GM12878 (cell line): ENCODE measurements at regions not wholly inside any gene's neighbourhood (a gene's known extent, or its start where the extent isn't known, plus 50 kb on each side); places are given as distances from the start of the nearest gene placed in this dataset.

Experiments used
- ATAC-seq: fragments of 200-7000 bp; cut with Tn5 transposase; 3 replicates; pipeline ENCODE4 v1.9.1; 2020; ENCODE audit warnings: mild to moderate bottlenecking, moderate library complexity
- BruUV-seq: library from RNA; stranded (reverse); fragments of 400-500 nt; replicated peaks from 2 replicates; lab custom pipeline; 2021; lab: Mats Ljungman, UMichigan
- CTCF ChIA-PET: fragments of 300-600 bp; sonication (Branson Sonifier 250); formaldehyde crosslinking; extraction: SDS; loops from one replicate; lab custom pipeline; 2021; ENCODE audit warnings: inconsistent platforms; lab: Yijun Ruan, JAX
- POLR2A ChIA-PET: fragments of 350-600 bp; formaldehyde crosslinking; extraction: SDS; loops from one replicate; lab custom pipeline; 2021; ENCODE audit warnings: inconsistent platforms; lab: Charles Lee
- RAD21 ChIA-PET: fragments of 300-600 bp; sonication (Branson Sonifier 250); formaldehyde crosslinking; loops from one replicate; lab custom pipeline; 2023; ENCODE audit warnings: antibody characterized with exemption; ENCODE audit not compliant: unreplicated experiment; lab: Charles Lee
- SMC1A ChIA-PET: fragments of 300-600 bp; sonication (Branson Sonifier 250); formaldehyde crosslinking; loops from one replicate; lab custom pipeline; 2023; ENCODE audit not compliant: unreplicated experiment, uncharacterized antibody; lab: Charles Lee
- DNase-seq: peaks from one replicate; pipeline ENCODE4 v3.0.0-alpha.2; 2011; ENCODE audit warnings: low read depth, low spot score
- FAIRE-seq: peaks from 3 replicates; lab custom pipeline; 2011; peaks lifted over from hg19 to GRCh38; lab: Jason Lieb, UNC
- H2AFZ ChIP-seq: 2 replicates; pipeline ENCODE4 v1.6.0; 2011; ENCODE audit warnings: low read depth, low read length, control low read depth; ENCODE audit not compliant: control insufficient read depth
- H3K27ac ChIP-seq: 2 replicates; pipeline ENCODE4 v1.5.1; 2011; ENCODE audit warnings: control low read depth; ENCODE audit not compliant: control insufficient read depth, insufficient read depth
- H3K27me3 ChIP-seq, 2 experiments: replicated peaks in 1 of 2; 2 replicates each; pipeline versions ENCODE4 v1.6.0 to v1.6.1; 2011; ENCODE audit warnings: low read length in 1 of 2; ENCODE audit not compliant: control insufficient read depth in 2 of 2, insufficient read depth in 2 of 2
- H3K36me3 ChIP-seq, 2 experiments: 2 replicates each; pipeline ENCODE4 v1.5.1; 2011; ENCODE audit warnings: low read length in 1 of 2; ENCODE audit not compliant: control insufficient read depth in 2 of 2, insufficient read depth in 2 of 2
- H3K4me1 ChIP-seq: 2 replicates; pipeline ENCODE4 v1.6.1; 2011; ENCODE audit warnings: mild to moderate bottlenecking, low read length, moderate library complexity, mixed read lengths; ENCODE audit not compliant: control insufficient read depth, insufficient read depth
- H3K4me2 ChIP-seq: 2 replicates; pipeline ENCODE4 v1.6.0; 2011; ENCODE audit warnings: control low read depth; ENCODE audit not compliant: control insufficient read depth, insufficient read depth
- H3K4me3 ChIP-seq: fragments of 200-600 bp; sonication (generic); 2 replicates; pipeline ENCODE4 v1.5.1; 2016
- H3K79me2 ChIP-seq: 2 replicates; pipeline ENCODE4 v1.6.0; 2011; ENCODE audit warnings: low read length; ENCODE audit not compliant: control insufficient read depth, insufficient read depth
- H3K9ac ChIP-seq: 2 replicates; pipeline ENCODE4 v1.8.0; 2011; ENCODE audit warnings: low read length, control low read depth, mixed read lengths; ENCODE audit not compliant: control insufficient read depth, insufficient read depth
- H3K9me3 ChIP-seq: replicated peaks from 3 replicates; pipeline ENCODE4 v1.5.1; 2011; ENCODE audit warnings: mild to moderate bottlenecking, low read length; ENCODE audit not compliant: control insufficient read depth, insufficient read depth
- H4K20me1 ChIP-seq: 2 replicates; pipeline ENCODE4 v1.6.0; 2011; ENCODE audit not compliant: control insufficient read depth, insufficient read depth
- BMI1 ChIP-seq: fragments of 450-650 bp; IDR thresholded peaks from 2 replicates; pipeline ENCODE4 v1.6.1; 2016; ENCODE audit warnings: mild to moderate bottlenecking, moderate library complexity, borderline replicate concordance
- EED ChIP-seq: sonication (generic); IDR thresholded peaks from 2 replicates; pipeline ENCODE4 v1.6.1; 2016; ENCODE audit warnings: antibody characterized with exemption, low read depth
- EGR1 ChIP-seq, 2 experiments: IDR thresholded peaks; 1 replicate in 1 of 2; 2 replicates in 1 of 2; pipeline ENCODE4 v1.6.1; 2011 to 2012; ENCODE audit warnings: low read depth in 2 of 2, low read length in 2 of 2, borderline replicate concordance in 1 of 2, mild to moderate bottlenecking in 1 of 2, moderate library complexity in 1 of 2
- EP300 ChIP-seq, 2 experiments: fragments of 150-350 bp in 1 of 2; IDR thresholded peaks; 2 replicates each; pipeline ENCODE4 v1.6.1; 2011 to 2012; ENCODE audit warnings: low read depth in 2 of 2, low read length in 2 of 2, borderline replicate concordance in 1 of 2, improper control_type of control experiment in 1 of 2, inconsistent platforms in 1 of 2; ENCODE audit not compliant: control insufficient read depth in 1 of 2
- EZH2 ChIP-seq: IDR thresholded peaks from 2 replicates; pipeline ENCODE4 v1.6.1; 2012; ENCODE audit warnings: low read depth, mild to moderate bottlenecking, control low read depth, inconsistent platforms, low read length, borderline replicate concordance; ENCODE audit not compliant: control insufficient read depth
- HDAC2 ChIP-seq: fragments of 200-600 bp; sonication (generic); IDR thresholded peaks from 2 replicates; pipeline ENCODE4 v1.6.1; 2017
- IKZF2 ChIP-seq, 2 experiments: fragments of 450-650 bp; IDR thresholded peaks; 2 replicates each; pipeline ENCODE4 v1.6.1; 2017; ENCODE audit warnings: mild to moderate bottlenecking in 2 of 2, moderate library complexity in 2 of 2
- JUND ChIP-seq: IDR thresholded peaks from 2 replicates; pipeline ENCODE4 v1.6.1; 2012; ENCODE audit warnings: low read depth, mild to moderate bottlenecking, low read length, improper control_type of control experiment, moderate library complexity
- POU2F2 ChIP-seq: IDR thresholded peaks from 3 replicates; pipeline ENCODE4 v1.6.1; 2011; ENCODE audit warnings: low read depth, mild to moderate bottlenecking, low read length, borderline replicate concordance
- RAD21 ChIP-seq: IDR thresholded peaks from 2 replicates; pipeline ENCODE4 v1.6.1; 2011; ENCODE audit warnings: mild to moderate bottlenecking, low read depth, low read length, moderate library complexity; ENCODE audit not compliant: insufficient read depth
- SMAD5 ChIP-seq: IDR thresholded peaks from 2 replicates; pipeline ENCODE4 v1.6.1; 2016; ENCODE audit warnings: antibody characterized with exemption, low read depth
- SREBF2 ChIP-seq: IDR thresholded peaks from 2 replicates; pipeline ENCODE4 v1.6.1; 2012; ENCODE audit warnings: mild to moderate bottlenecking, low read length
- STAT3 ChIP-seq: IDR thresholded peaks from 2 replicates; pipeline ENCODE4 v1.6.1; 2011; ENCODE audit warnings: low read depth, low read length, improper control_type of control experiment
- TCF7 ChIP-seq: IDR thresholded peaks from 2 replicates; pipeline ENCODE4 v1.6.1; 2014; ENCODE audit warnings: antibody characterized with exemption, borderline replicate concordance
- YY1 ChIP-seq: IDR thresholded peaks from 2 replicates; pipeline ENCODE4 v1.6.1; 2011; ENCODE audit warnings: low read depth, mild to moderate bottlenecking, low read length
- ZNF24 ChIP-seq: fragments of 450-650 bp; IDR thresholded peaks from 2 replicates; pipeline ENCODE4 v1.6.1; 2017; ENCODE audit warnings: antibody characterized with exemption, mild to moderate bottlenecking
- ZZZ3 ChIP-seq: IDR thresholded peaks from 2 replicates; pipeline ENCODE4 v1.6.1; 2011; ENCODE audit warnings: low read depth; ENCODE audit not compliant: control insufficient read depth, insufficient read length
- WGBS: methylation state at CpG from one replicate; pipeline ENCODE4 v1.1.6; 2016; ENCODE audit warnings: low lambda C conversion rate; ENCODE audit not compliant: insufficient replicate concordance, insufficient coverage; ENCODE audit errors: missing lambda C conversion rate; 5-methylcytosine and 5-hydroxymethylcytosine counted together
- in situ Hi-C: fragments of 300-500 bp; cut with MboI; formaldehyde crosslinking; loops from 9 replicates; pipeline ENCODE4 v1.14.3; 2018; ENCODE audit warnings: mixed read lengths
- intact Hi-C: fragments of 100-400 bp; cut with micrococcal nuclease; formaldehyde crosslinking; loops from one replicate; pipeline ENCODE4 v1.14.2; 2022; ENCODE audit not compliant: unreplicated experiment

DNA sequence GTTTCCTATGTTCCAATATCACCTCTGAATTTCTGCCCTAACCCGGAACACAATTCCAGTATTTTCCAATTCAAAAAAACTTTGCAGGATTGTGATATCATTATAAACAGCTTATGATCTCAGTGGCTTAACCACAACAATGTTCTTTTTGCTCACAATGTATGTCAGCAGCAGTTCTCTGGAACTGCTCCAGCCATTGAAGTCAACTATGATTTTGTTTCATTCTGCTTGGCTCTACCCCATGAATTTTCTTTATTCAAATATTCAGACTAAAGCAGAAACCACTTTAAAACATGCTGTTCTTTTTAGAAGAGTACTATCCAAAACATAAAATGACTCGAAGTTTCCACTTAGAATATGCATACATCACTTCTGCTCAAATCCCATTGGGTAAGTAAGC is 1611.1 kb downstream of the ARAP2 start:
- WGBS: 20% methylated on average over 2 of the region's 2 CpGs
- Histone ChIP-seq H3K79me2 (no peaks in the 10 kb centered on the region), H3K9me3 (no peaks in the 10 kb centered on the region), H3K4me2 (no peak overlapping the region), H3K4me3 (no peak overlapping the region), H3K4me1 (no peaks in the 10 kb centered on the region), H3K36me3 (no peaks in the 10 kb centered on the region), H3K9ac (no peak overlapping the region), H3K27ac (no peak overlapping the region), H3K27me3 (no peaks in the 10 kb centered on the region), H2AFZ (no peak overlapping the region), H4K20me1 (no peaks in the 10 kb centered on the region)
- SMC1A ChIA-PET: no interaction called here
- ATAC-seq (no peak), DNase-seq (no peak), FAIRE-seq (no peak)
- BruUV-seq: no TSS peak
- intact Hi-C loops (no loop called here), in situ Hi-C loops (no loop called here)
- POLR2A ChIA-PET: no interaction called here
- RAD21 ChIA-PET: no interaction called here
- CTCF ChIA-PET: no interaction called here
- TF ChIP-seq BMI1: no peak
- TF ChIP-seq EZH2: no peak
- TF ChIP-seq SMAD5: no peak
- no peak for TF ChIP-seq HDAC2
- no peak for TF ChIP-seq RAD21
- no peak for TF ChIP-seq YY1
- no peak for TF ChIP-seq JUND
- no peak for TF ChIP-seq TCF7
- no peak for TF ChIP-seq ZZZ3
- no peak for TF ChIP-seq ZNF24
- no peak for TF ChIP-seq IKZF2 (IDR thresholded peaks at IDR 0.05)
- TF ChIP-seq POU2F2: no peak
- no peak for TF ChIP-seq EGR1 (IDR thresholded peaks at IDR 0.05; ENCODE audit: borderline replicate concordance in 1 of 2, low read depth in 2 of 2, low read length in 2 of 2)
- TF ChIP-seq SREBF2: no peak
- TF ChIP-seq STAT3: no peak
- no peak for TF ChIP-seq EP300 (IDR thresholded peaks at IDR 0.05; ENCODE audit: borderline replicate concordance in 1 of 2, control insufficient read depth in 1 of 2, low read depth in 2 of 2, low read length in 2 of 2)
- no peak for TF ChIP-seq EED
